PC-9 (cell line): ENCODE measurements at regions not wholly inside any gene's neighbourhood (a gene's known extent, or its start where the extent isn't known, plus 50 kb on each side); places are given as distances from the start of the nearest gene placed in this dataset.

Source experiments
- BruUV-seq: library from RNA; stranded (reverse); fragments of 400-500 nt; replicated peaks from 2 replicates; lab custom pipeline; 2021; lab: Mats Ljungman, UMichigan
- CTCF ChIA-PET: fragments of 300-600 bp; sonication (Branson Sonifier 250); formaldehyde crosslinking; loops from one replicate; lab custom pipeline; 2022; ENCODE audit warnings: antibody characterized with exemption; lab: Charles Lee
- POLR2A ChIA-PET: fragments of 300-600 bp; sonication (Branson Sonifier 250); formaldehyde crosslinking; loops from one replicate; lab custom pipeline; 2022; ENCODE audit warnings: antibody characterized with exemption; ENCODE audit not compliant: unreplicated experiment; lab: Charles Lee
- DNase-seq, 2 experiments: peaks; one replicate each; pipeline versions ENCODE4 v3.0.0 to v3.0.0-alpha.2; 2015 to 2022; ENCODE audit warnings: mixed read lengths in 1 of 2
- H2AFZ ChIP-seq: fragments of 200-600 bp; sonication (generic); 2 replicates; pipeline ENCODE4 v1.8.1; 2017; ENCODE audit warnings: antibody characterized with exemption
- H3F3A ChIP-seq: fragments of 200-600 bp; sonication (generic); 2 replicates; pipeline ENCODE4 v1.8.1; 2017; ENCODE audit warnings: antibody characterized with exemption, mild to moderate bottlenecking, low read depth; ENCODE audit not compliant: insufficient read depth
- H3K27ac ChIP-seq: fragments of 200-600 bp; sonication (generic); 2 replicates; pipeline ENCODE4 v1.6.1; 2016; ENCODE audit warnings: mixed run types
- H3K27me3 ChIP-seq: fragments of 200-600 bp; sonication (generic); 2 replicates; pipeline ENCODE4 v1.6.1; 2016; ENCODE audit warnings: low read depth, mixed run types; ENCODE audit not compliant: insufficient read depth
- H3K36me3 ChIP-seq: fragments of 200-600 bp; sonication (generic); 2 replicates; pipeline ENCODE4 v1.6.1; 2016; ENCODE audit warnings: low read depth, mixed run types
- H3K4me1 ChIP-seq: fragments of 200-600 bp; sonication (generic); replicated peaks from 2 replicates; pipeline ENCODE4 v1.6.1; 2016; ENCODE audit warnings: mixed run types; ENCODE audit not compliant: insufficient read depth
- H3K4me2 ChIP-seq: fragments of 200-600 bp; sonication (generic); 2 replicates; pipeline ENCODE4 v1.6.1; 2017; ENCODE audit warnings: mixed run types
- H3K4me3 ChIP-seq: fragments of 200-600 bp; sonication (generic); 2 replicates; pipeline ENCODE4 v1.6.1; 2016; ENCODE audit warnings: mixed run types
- H3K79me2 ChIP-seq: fragments of 200-600 bp; sonication (generic); 2 replicates; pipeline ENCODE4 v1.6.1; 2017; ENCODE audit warnings: low read depth, mixed run types
- H3K9me2 ChIP-seq: fragments of 200-600 bp; sonication (generic); 2 replicates; pipeline ENCODE4 v1.8.1; 2017; ENCODE audit warnings: mild to moderate bottlenecking; ENCODE audit not compliant: insufficient read depth
- H3K9me3 ChIP-seq: fragments of 200-600 bp; sonication (generic); 2 replicates; pipeline ENCODE4 v1.8.1; 2016; ENCODE audit warnings: low read depth; ENCODE audit not compliant: insufficient read depth
- H4K20me1 ChIP-seq: fragments of 200-600 bp; sonication (generic); 2 replicates; pipeline ENCODE4 v1.8.1; 2017; ENCODE audit not compliant: insufficient read depth
- EZH2 ChIP-seq: fragments of 200-600 bp; sonication (generic); IDR thresholded peaks from 2 replicates; pipeline ENCODE4 v1.8.0; 2017; ENCODE audit warnings: antibody characterized with exemption, low read depth
- intact Hi-C: fragments of 100-400 bp; cut with micrococcal nuclease; formaldehyde crosslinking; loops from one replicate; pipeline ENCODE4 v1.10.0; 2022; ENCODE audit not compliant: unreplicated experiment
- TF ChIP-seq, protein P1 (sequence below): fragments of 200-600 bp; sonication (generic); conservative IDR thresholded peaks from 2 replicates; pipeline ENCODE4 v1.6.1; 2017; ENCODE audit warnings: mixed run types, antibody characterized with exemption, mild to moderate bottlenecking, moderate library complexity

GRCh38 chr6:104381907-104382306, 477.8 kb downstream of the HACE1 start:
- Histone ChIP-seq H3K4me3 (no peak overlapping the region), H3K36me3 (no peaks in the 10 kb centered on the region), H3K27ac (no peak overlapping the region), H3K9me3 (no peaks in the 10 kb centered on the region), H3K27me3 (no peaks in the 10 kb centered on the region), H3K4me2 (no peak overlapping the region), H3K4me1 (no peaks in the 10 kb centered on the region), H3F3A (no peaks in the 10 kb centered on the region), H2AFZ (no peak overlapping the region), H3K9me2 (no peaks in the 10 kb centered on the region), H3K79me2 (no peaks in the 10 kb centered on the region), H4K20me1 (no peaks in the 10 kb centered on the region)
- DNase-seq: no peak
- POLR2A ChIA-PET: no interaction called here
- intact Hi-C loops: no loop called here
- CTCF ChIA-PET: no interaction called here
- TF ChIP-seq, protein P1, sequence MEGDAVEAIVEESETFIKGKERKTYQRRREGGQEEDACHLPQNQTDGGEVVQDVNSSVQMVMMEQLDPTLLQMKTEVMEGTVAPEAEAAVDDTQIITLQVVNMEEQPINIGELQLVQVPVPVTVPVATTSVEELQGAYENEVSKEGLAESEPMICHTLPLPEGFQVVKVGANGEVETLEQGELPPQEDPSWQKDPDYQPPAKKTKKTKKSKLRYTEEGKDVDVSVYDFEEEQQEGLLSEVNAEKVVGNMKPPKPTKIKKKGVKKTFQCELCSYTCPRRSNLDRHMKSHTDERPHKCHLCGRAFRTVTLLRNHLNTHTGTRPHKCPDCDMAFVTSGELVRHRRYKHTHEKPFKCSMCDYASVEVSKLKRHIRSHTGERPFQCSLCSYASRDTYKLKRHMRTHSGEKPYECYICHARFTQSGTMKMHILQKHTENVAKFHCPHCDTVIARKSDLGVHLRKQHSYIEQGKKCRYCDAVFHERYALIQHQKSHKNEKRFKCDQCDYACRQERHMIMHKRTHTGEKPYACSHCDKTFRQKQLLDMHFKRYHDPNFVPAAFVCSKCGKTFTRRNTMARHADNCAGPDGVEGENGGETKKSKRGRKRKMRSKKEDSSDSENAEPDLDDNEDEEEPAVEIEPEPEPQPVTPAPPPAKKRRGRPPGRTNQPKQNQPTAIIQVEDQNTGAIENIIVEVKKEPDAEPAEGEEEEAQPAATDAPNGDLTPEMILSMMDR: no peak
- TF ChIP-seq EZH2: no peak
- no TSS peak for BruUV-seq

GRCh38 chr6:104365451-104366234, 494.1 kb downstream of the HACE1 start:
- no peaks in the 10 kb centered on the region for H3F3A ChIP-seq
- no peak overlapping the region for H3K4me3 ChIP-seq
- no peak overlapping the region for H3K27ac ChIP-seq
- H3K4me2 ChIP-seq: no peak overlapping the region
- H2AFZ ChIP-seq: no peak overlapping the region
- H3K79me2 ChIP-seq: no peaks in the 10 kb centered on the region
- no peak for DNase-seq
- intact Hi-C loops: no loop called here
- ChIA-PET POLR2A (no interaction called here), CTCF (no interaction called here)
- no peaks in the 10 kb centered on the region for H3K4me1 ChIP-seq
- H3K27me3 ChIP-seq: no peaks in the 10 kb centered on the region
- H3K9me2 ChIP-seq: no peaks in the 10 kb centered on the region
- TF ChIP-seq, protein P1: no peak
- TF ChIP-seq EZH2: no peak
- BruUV-seq: no TSS peak
- no peaks in the 10 kb centered on the region for H4K20me1 ChIP-seq
- no peaks in the 10 kb centered on the region for H3K9me3 ChIP-seq
- H3K36me3 ChIP-seq: no peaks in the 10 kb centered on the region

- intact Hi-C loops: no loop called here
These were observed 501.8 kb downstream of the HACE1 start for GRCh38 chr6:104357928-104358327.

More at GRCh38 chr6:104357928-104358327, 501.8 kb downstream of the HACE1 start:
- Histone ChIP-seq H3K27me3 (no peaks in the 10 kb centered on the region), H3K4me2 (no peak overlapping the region), H3K9me3 (no peaks in the 10 kb centered on the region), H3F3A (no peaks in the 10 kb centered on the region), H3K27ac (no peak overlapping the region), H3K9me2 (0 out of 2 replicates have a peak, but pooled peaks cover 3% of the 10 kb centered on the region), H3K4me1 (no peaks in the 10 kb centered on the region), H4K20me1 (no peaks in the 10 kb centered on the region), H3K79me2 (no peaks in the 10 kb centered on the region), H2AFZ (no peak overlapping the region), H3K36me3 (no peaks in the 10 kb centered on the region), H3K4me3 (no peak overlapping the region)
- TF ChIP-seq EZH2: no peak
- TF ChIP-seq, protein P1: no peak
- ChIA-PET POLR2A (no interaction called here), CTCF (no interaction called here)
- DNase-seq: no peak
- no TSS peak for BruUV-seq
